SU-DHL-6 (cell line): ENCODE measurements at regions not wholly inside any gene's neighbourhood (a gene's known extent, or its start where the extent isn't known, plus 50 kb on each side); places are given as distances from the start of the nearest gene placed in this dataset.

ENCODE experiments used
- H2AFZ ChIP-seq: fragments of 200-600 bp; sonication (generic); 2 replicates; pipeline ENCODE4 v1.6.1; 2014; ENCODE audit warnings: low read depth, mild to moderate bottlenecking, moderate library complexity, mixed read lengths, antibody characterized with exemption, low read length; ENCODE audit not compliant: severe bottlenecking
- H3F3A ChIP-seq: fragments of 200-600 bp; shearing (Covaris generic); 2 replicates; pipeline ENCODE4 v1.6.0; 2016; ENCODE audit warnings: antibody characterized with exemption, mild to moderate bottlenecking; ENCODE audit not compliant: insufficient read depth
- H3K27ac ChIP-seq: fragments of 200-600 bp; sonication (generic); 2 replicates; pipeline ENCODE4 v1.5.1; 2016; ENCODE audit warnings: low read depth, mild to moderate bottlenecking, low read length, moderate library complexity, mixed read lengths
- H3K27me3 ChIP-seq: fragments of 200-600 bp; sonication (generic), shearing (Covaris generic); 2 replicates; pipeline ENCODE4 v1.6.0; 2014; ENCODE audit warnings: mild to moderate bottlenecking, low read length
- H3K36me3 ChIP-seq: fragments of 200-600 bp; sonication (generic); 2 replicates; pipeline ENCODE4 v1.6.1; 2014; ENCODE audit warnings: mild to moderate bottlenecking, low read length, mixed read lengths
- H3K4me2 ChIP-seq: fragments of 300-600, 200-600 bp; shearing (Covaris generic), sonication (generic); 2 replicates; pipeline ENCODE4 v1.6.0; 2014; ENCODE audit warnings: low read length, low read depth, mild to moderate bottlenecking; ENCODE audit not compliant: poor library complexity, severe bottlenecking
- H3K4me3 ChIP-seq: fragments of 200-600 bp; sonication (generic); 2 replicates; pipeline ENCODE4 v1.5.1; 2014; ENCODE audit warnings: antibody characterized with exemption, low read length, mild to moderate bottlenecking, mixed read lengths; ENCODE audit not compliant: insufficient read depth, poor library complexity, severe bottlenecking
- H3K79me2 ChIP-seq: fragments of 200-600 bp; sonication (generic); 2 replicates; pipeline ENCODE4 v1.6.1; 2014; ENCODE audit warnings: mild to moderate bottlenecking, low read length, moderate library complexity; ENCODE audit not compliant: insufficient read depth
- H3K9ac ChIP-seq: fragments of 200-600 bp; sonication (generic); 2 replicates; pipeline ENCODE4 v1.7.0; 2014; ENCODE audit warnings: mild to moderate bottlenecking, low read length
- H3K9me2 ChIP-seq: fragments of 200-600 bp; sonication (generic); replicated peaks from 2 replicates; pipeline ENCODE4 v1.6.1; 2014; ENCODE audit warnings: low read length; ENCODE audit not compliant: insufficient read depth
- H3K9me3 ChIP-seq: fragments of 200-600 bp; sonication (generic); 2 replicates; pipeline ENCODE4 v1.6.1; 2014; ENCODE audit warnings: low read length, mixed read lengths; ENCODE audit not compliant: insufficient read depth
- H4K20me1 ChIP-seq: fragments of 200-600 bp; sonication (generic); 2 replicates; pipeline ENCODE4 v1.6.1; 2014; ENCODE audit warnings: low read depth, mild to moderate bottlenecking, antibody characterized with exemption, low read length, moderate library complexity, mixed read lengths
- CTCF ChIP-seq: fragments of 200-600 bp; sonication (generic); IDR thresholded peaks from one replicate; pipeline ENCODE4 v1.5.1; 2017; ENCODE audit warnings: antibody characterized with exemption, mild to moderate bottlenecking, low read length, moderate library complexity; ENCODE audit not compliant: insufficient read depth, poor library complexity, severe bottlenecking
- EZH2phosphoT487 ChIP-seq: fragments of 200-600 bp; sonication (generic), shearing (Covaris generic); conservative IDR thresholded peaks from 2 replicates; pipeline ENCODE4 v1.6.1; 2018; ENCODE audit warnings: mild to moderate bottlenecking, antibody characterized with exemption, low read length, moderate library complexity, mixed read lengths

- Histone ChIP-seq H3K4me3 (no peak overlapping the region), H3K9me2 (no peaks in the 10 kb centered on the region), H3K9me3 (no peaks in the 10 kb centered on the region), H3K4me2 (no peak overlapping the region), H3F3A (no peaks in the 10 kb centered on the region), H3K36me3 (no peaks in the 10 kb centered on the region), H3K27ac (no peak overlapping the region), H2AFZ (no peak overlapping the region), H3K27me3 (no peaks in the 10 kb centered on the region), H3K79me2 (no peaks in the 10 kb centered on the region), H4K20me1 (no peaks in the 10 kb centered on the region), H3K9ac (no peak overlapping the region)
- TF ChIP-seq EZH2phosphoT487 = no peak
- no peak for TF ChIP-seq CTCF
Measured at GRCh38 chr5:85132269-85132668, 747.6 kb upstream of the EDIL3 start.

GRCh38 chr5:85140471-85140870, 755.8 kb upstream of the EDIL3 start:
- Histone ChIP-seq H3K4me2 (no peak overlapping the region), H3K4me3 (no peak overlapping the region), H3K9ac (no peak overlapping the region), H3K36me3 (no peaks in the 10 kb centered on the region), H2AFZ (no peak overlapping the region), H3K79me2 (no peaks in the 10 kb centered on the region), H4K20me1 (no peaks in the 10 kb centered on the region), H3K27ac (no peak overlapping the region), H3K27me3 (no peaks in the 10 kb centered on the region), H3F3A (no peaks in the 10 kb centered on the region), H3K9me3 (no peaks in the 10 kb centered on the region), H3K9me2 (no peaks in the 10 kb centered on the region)
- TF ChIP-seq CTCF (no peak), EZH2phosphoT487 (no peak)

- H3K79me2 ChIP-seq = no peaks in the 10 kb centered on the region
- no peaks in the 10 kb centered on the region for H3K27me3 ChIP-seq
- H3K27ac ChIP-seq = no peak overlapping the region
- H3K4me3 ChIP-seq = no peak overlapping the region
- no peak overlapping the region for H2AFZ ChIP-seq
- no peak overlapping the region for H3K9ac ChIP-seq
- no peaks in the 10 kb centered on the region for H3K9me3 ChIP-seq
- H3K4me2 ChIP-seq = no peak overlapping the region
- no peaks in the 10 kb centered on the region for H3F3A ChIP-seq
- no peak for TF ChIP-seq CTCF
- no peak for TF ChIP-seq EZH2phosphoT487
- no peaks in the 10 kb centered on the region for H4K20me1 ChIP-seq
- H3K36me3 ChIP-seq = no peaks in the 10 kb centered on the region
- no peaks in the 10 kb centered on the region for H3K9me2 ChIP-seq
Measured at GRCh38 chr5:85143138-85143537, 758.5 kb upstream of the EDIL3 start.

GRCh38 chr5:85148701-85149100, 764.0 kb upstream of the EDIL3 start:
- no peaks in the 10 kb centered on the region for H3K9me2 ChIP-seq
- H2AFZ ChIP-seq = no peak overlapping the region
- no peak overlapping the region for H3K4me3 ChIP-seq
- no peaks in the 10 kb centered on the region for H3F3A ChIP-seq
- H3K79me2 ChIP-seq = no peaks in the 10 kb centered on the region
- no peaks in the 10 kb centered on the region for H3K36me3 ChIP-seq
- TF ChIP-seq CTCF = no peak
- TF ChIP-seq EZH2phosphoT487 = no peak
- H3K27me3 ChIP-seq = no peaks in the 10 kb centered on the region
- no peaks in the 10 kb centered on the region for H4K20me1 ChIP-seq
- H3K4me2 ChIP-seq = no peak overlapping the region
- no peaks in the 10 kb centered on the region for H3K9me3 ChIP-seq
- H3K9ac ChIP-seq = no peak overlapping the region
- H3K27ac ChIP-seq = no peak overlapping the region
